Gastroesophageal sphincter (tissue), 3 donors: ENCODE measurements at regions not wholly inside any gene's neighbourhood (a gene's known extent, or its start where the extent isn't known, plus 50 kb on each side); places are given as distances from the start of the nearest gene placed in this dataset.

ENCODE experiments used
- EP300 ChIP-seq: sonication (generic); formaldehyde crosslinking; IDR thresholded peaks from one replicate; pipeline ENCODE4 v1.6.1; 2017; ENCODE audit warnings: antibody characterized with exemption, mild to moderate bottlenecking
- POLR2A ChIP-seq, 2 donors: fragments of 450-650 bp; IDR thresholded peaks; one replicate each; pipeline ENCODE4 v1.6.1; 2017; ENCODE audit warnings: antibody characterized with exemption in 2 of 2, mild to moderate bottlenecking in 2 of 2, moderate library complexity in 1 of 2
- TF ChIP-seq, protein P1 (sequence below), 4 experiments: fragments of 200-600 bp in 2 of 4; fragments of 450-650 bp in 2 of 4; sonication (generic) in 1 of 4; IDR thresholded peaks; one replicate each; pipeline ENCODE4 v1.5.1; 2017 to 2019; ENCODE audit warnings: antibody characterized with exemption in 4 of 4, mild to moderate bottlenecking in 2 of 4, moderate library complexity in 2 of 4

DNA sequence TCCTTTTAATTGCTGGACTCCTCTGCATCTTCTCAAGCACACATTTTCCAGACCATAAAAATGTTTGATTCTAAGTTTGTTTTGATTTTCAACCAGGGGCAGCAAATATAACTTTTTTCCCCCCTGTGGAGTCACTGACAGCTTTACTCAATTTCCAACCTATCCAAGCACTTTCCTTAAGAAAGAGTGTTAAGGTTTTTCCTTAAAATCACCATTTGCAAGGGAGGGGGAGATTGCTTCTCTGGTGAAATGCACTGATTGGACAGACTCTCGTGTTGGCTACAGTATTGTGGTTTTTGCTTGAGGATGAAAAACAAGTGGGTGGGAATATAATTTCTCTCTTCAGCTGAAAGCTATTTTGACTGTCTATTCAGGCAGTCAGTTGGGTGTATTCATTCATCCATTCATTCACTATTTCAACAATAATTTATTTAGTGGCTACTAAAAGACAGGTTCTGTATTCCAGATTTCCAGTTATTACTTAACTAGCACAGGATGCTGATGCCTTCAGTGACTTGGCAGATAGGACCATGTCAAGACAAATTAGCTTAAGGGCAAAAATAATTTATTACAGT is 146.3 kb downstream of the BAMBI start:
- TF ChIP-seq POLR2A (IDR thresholded peaks at IDR 0.05) (no peak), EP300 (no peak)
- TF ChIP-seq, protein P1, sequence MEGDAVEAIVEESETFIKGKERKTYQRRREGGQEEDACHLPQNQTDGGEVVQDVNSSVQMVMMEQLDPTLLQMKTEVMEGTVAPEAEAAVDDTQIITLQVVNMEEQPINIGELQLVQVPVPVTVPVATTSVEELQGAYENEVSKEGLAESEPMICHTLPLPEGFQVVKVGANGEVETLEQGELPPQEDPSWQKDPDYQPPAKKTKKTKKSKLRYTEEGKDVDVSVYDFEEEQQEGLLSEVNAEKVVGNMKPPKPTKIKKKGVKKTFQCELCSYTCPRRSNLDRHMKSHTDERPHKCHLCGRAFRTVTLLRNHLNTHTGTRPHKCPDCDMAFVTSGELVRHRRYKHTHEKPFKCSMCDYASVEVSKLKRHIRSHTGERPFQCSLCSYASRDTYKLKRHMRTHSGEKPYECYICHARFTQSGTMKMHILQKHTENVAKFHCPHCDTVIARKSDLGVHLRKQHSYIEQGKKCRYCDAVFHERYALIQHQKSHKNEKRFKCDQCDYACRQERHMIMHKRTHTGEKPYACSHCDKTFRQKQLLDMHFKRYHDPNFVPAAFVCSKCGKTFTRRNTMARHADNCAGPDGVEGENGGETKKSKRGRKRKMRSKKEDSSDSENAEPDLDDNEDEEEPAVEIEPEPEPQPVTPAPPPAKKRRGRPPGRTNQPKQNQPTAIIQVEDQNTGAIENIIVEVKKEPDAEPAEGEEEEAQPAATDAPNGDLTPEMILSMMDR (IDR thresholded peaks at IDR 0.05) = no peak
